NCI-H1417 treated with DMSO at 0.1 percent for 48 hours (cell line): ENCODE measurements at regions not wholly inside any gene's neighbourhood (a gene's known extent, or its start where the extent isn't known, plus 50 kb on each side); places are given as distances from the start of the nearest gene placed in this dataset.
A peak's percentile ranks its signal among the peaks of the same experiment; 100 is the strongest.
"Not testable (repeated sequence)": the region's sequence is repeated elsewhere in the genome, so short reads cannot be mapped to it uniquely, and the experiment has no call there.

Experiments
- DNase-seq: peaks from one replicate; lab custom pipeline; 2025; lab: John Stamatoyannopoulos, UW

GRCh38 chr12:17695495-17695894 is 394.5 kb downstream of the RERGL start:
- DNase-seq = no peak

DNA sequence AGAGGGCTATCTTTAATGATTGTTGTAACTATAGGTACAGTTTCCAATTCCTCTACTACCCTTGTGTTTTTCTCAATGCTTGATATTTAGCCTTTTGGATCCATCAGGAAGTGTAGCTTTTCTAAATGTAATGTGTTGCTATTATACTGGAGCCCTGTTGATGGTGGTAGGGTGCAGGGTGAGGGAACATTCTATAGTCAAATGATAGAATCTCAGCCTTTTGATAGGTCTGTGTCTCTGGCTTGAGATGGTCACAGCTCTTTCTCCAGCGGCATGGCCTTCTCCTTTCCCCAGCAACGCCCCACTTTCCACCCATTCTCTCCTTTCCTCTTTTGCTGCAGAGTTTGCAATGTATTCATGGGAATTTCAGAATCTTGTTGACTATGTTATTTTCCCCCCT is 398.6 kb downstream of the RERGL start:
- no peak for DNase-seq

- no peak for DNase-seq
Observed at GRCh38 chr12:17680220-17680619, 409.8 kb downstream of the RERGL start.

DNA sequence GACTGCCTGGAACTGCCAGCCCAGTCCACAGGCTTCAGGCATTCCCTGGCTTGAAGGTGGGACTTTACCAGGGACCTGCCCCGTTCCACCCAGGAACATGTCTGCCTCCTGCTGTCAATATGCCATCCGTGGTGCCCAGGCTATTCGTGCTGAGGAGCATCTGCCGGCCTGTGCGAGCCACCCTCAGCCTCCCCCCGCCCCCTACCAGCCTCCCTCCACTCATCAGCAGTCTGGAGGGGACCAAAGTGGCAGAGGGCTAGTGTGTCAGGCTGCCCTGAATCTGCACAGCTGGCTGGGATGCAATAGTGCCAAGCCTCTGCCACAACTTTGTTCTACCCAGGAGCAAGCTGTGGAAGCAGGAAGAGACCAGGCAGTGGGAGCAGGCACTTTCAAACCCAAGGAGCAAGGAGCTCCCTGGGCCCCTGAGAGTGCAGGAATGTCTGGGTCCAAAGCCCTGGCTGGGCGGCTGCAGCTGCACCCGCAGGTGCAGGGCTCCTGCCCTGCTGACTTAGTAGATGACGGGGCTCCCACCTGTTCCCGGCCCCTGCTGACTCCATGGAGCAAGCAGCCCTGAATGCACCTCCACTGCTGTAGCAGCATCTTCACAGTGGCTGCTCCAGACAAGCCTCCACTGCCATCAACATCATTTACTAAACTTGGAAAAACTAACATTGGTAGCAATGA is 423.2 kb downstream of the RERGL start:
- DNase-seq = no peak

- DNase-seq = no peak
Observed at GRCh38 chr12:17665839-17666238, 424.2 kb downstream of the RERGL start.

GRCh38 chr12:17661250-17661649 is 428.7 kb downstream of the RERGL start:
- DNase-seq = no peak

GRCh38 chr12:17652436-17652835 is 437.6 kb downstream of the RERGL start:
- DNase-seq = no peak

GRCh38 chr12:17642340-17642650 is 447.7 kb downstream of the RERGL start:
- no peak for DNase-seq

DNA sequence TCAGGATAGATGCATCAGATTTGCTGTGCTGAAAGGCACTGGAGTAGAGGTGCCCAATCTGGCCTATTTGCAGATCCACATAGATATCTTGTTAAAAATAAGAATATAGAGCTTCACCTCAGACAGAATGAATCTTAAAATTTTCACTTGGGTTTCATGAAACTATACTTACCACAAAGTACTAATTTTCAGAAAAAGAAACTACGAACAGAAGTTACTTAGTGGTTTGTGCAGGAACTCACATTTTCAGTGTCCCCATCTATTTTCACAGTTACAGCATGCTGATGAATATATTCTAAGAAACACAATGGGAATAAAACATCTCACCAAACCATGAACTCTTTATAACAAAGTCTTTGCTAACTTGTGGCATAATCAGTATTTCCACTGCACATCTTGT is 449.4 kb downstream of the RERGL start:
- DNase-seq = no peak

DNA sequence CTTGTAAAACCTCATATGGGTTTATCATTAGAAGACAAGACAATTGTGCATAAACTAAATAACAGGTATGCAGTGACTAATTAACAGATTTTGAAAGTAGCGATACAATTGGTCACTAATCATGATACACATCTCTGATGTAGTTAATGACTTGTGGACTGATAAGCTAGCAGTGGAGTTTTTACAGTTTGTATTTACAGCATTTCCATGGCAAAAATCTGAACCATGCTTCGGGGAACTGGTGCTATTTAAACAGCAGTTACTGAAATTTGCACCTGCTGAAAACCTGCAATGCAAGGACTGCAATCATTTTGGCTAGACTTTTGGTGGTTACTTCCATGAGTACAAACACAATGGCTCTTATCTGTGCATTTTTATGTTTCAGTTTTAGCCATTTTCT is 471.2 kb downstream of the RERGL start:
- no peak for DNase-seq

DNA sequence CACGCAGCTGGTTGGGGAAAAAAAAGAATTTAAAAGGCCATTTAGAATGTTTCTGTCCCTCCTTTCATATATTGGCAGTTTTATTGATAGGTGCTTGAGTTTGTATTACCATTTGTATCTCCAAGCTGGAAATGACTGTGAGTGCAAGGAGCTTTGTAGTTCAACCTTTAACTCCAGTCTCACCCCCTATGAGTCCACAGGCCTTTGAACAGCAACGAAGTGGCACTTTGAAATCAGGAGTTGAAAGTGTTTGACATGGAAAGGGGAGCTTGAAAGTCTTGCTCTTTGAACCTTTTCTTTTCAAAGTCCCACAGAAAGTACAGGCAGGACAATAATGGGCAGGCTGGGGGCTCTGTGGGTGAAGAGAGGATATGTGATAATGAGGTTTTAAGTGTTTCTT is 480.3 kb downstream of the RERGL start:
- DNase-seq = no peak

DNA sequence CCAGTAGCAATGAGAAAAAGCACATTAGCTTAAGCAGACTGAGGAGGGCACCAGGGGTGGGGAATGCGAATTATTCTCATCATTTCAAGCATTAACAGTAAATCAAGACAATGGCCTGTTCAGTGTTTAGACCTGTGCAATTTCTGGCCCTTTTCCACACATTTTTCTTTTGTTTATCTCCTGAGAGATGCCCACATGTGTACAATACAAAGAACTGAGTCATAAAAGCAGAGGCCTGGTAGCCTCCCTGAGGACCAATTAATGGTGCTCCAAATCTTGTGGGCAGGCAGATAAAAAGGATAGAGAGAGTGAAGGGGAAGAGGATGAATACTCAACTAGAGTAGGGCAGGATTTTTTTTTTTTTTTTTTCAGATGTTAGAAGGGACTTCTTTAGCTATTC is 480.8 kb downstream of the RERGL start:
- no peak for DNase-seq

GRCh38 chr12:17595111-17595510 is 494.9 kb downstream of the RERGL start:
- no peak for DNase-seq

DNA sequence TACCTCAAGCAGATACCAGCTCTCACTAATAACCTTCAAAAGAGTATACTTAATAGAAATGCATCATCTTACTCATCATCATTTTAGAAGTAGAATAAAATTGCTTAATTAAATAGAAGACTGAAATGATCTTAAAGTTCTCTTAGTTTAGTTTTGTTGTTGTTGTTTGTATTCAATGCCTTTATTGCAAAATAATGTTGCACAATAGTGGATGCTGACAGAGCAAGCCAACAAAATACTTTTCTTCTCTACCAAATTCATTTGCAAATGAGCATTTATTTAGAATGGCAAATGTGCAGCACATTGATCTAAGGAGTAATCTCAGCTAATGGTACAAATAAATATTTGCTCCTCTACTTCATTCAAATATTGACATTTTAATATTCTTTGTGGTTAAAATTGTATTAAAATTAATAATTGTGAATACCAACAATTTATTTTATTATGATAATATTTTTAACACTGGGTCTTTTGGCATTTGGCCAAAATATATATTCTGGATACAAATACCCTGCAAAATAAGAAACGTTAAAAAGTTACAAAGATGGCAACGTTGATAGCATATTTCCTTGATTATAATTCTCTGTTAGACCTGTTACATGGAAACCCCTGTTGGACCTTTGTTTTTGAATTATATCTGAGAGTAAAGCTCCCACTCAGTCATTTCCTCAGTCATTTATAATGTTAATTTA is 496.1 kb downstream of the RERGL start:
- no peak for DNase-seq

DNA sequence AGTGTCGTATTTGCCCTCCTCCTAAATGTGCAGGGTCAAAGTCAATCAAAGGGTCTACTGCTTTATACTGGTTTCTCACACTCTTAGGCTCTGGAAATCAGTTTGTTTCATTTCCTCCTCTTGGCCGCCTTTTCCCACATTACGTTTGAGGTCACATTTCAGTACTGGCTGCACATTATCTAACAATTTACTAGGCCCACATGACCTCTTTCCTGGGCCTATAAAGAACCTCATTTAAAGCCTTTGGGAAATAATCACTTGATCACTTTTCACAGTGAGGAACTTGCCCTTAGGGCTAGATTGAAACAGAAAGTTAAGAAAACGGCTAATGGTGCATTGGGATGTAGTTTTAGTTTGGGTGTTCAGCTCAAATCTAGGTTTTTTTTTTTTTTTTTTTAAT is 497.5 kb downstream of the RERGL start:
- no peak for DNase-seq

GRCh38 chr12:17591005-17591681 is 498.9 kb downstream of the RERGL start:
- no peak for DNase-seq

GRCh38 chr12:17588968-17589367 is 501.0 kb downstream of the RERGL start:
- DNase-seq = no peak

DNA sequence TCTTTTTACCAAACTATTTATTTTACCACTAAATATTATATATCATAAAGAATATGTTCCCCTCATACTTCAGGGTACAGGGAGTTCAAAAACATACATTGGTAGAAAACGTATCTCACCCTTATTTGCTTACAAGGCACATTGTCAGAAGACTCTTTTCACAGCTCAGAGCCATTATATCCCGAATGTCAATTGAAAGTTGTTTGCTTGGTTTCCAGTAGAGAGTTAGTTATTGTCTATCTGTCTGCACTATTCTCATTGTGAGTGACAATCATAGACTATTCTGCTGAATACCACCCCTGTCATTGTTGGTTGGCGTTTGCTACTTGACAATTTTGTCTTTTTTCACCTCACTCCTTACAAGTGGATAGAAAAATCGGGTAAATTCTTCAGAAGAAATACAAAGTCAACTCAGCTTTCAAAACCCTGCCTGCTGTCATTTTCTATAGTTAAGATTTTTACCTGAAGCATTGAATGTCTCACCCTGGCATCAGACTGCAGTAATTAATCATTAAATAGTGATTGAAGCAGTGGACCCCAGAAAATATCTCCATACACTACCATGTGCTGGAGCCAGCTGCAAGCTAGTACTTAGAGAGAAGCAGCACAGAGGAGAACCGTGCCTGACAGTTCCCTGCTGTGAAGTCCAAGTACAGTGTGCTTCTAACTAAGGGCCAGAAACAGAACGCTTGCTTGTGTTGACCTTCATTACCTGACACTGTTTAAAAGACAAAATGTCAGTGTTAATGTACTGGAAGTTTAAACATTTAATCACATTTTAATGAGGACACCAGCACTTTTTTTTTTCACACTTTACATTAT is 510.6 kb downstream of the RERGL start:
- peak; percentile 27 for DNase-seq

GRCh38 chr12:17577405-17577804 is 512.6 kb downstream of the RERGL start:
- no peak for DNase-seq

DNA sequence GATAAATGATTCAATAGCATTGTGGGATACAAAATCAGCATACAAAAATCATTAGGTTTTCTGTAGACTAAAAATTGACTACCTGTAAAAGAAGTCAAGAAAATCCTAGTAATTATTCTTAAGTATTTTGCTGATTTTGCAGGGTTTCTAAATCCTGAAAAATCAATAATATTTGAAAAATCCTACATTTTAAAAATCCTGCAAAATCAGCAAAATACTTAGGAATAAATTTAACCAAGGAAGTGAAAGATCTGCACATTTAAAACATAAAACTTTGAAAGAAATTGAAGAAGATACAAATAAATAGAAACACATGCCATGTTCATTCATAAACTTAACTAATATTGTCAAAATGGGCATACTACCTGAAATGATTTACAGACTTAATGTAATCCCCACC is 517.7 kb downstream of the RERGL start:
- DNase-seq = no peak

GRCh38 chr12:17571047-17571446 is 518.9 kb downstream of the RERGL start:
- no peak for DNase-seq

- not testable (repeated sequence) for DNase-seq
Observed at GRCh38 chr12:17564630-17565029, 525.4 kb downstream of the RERGL start.

DNA sequence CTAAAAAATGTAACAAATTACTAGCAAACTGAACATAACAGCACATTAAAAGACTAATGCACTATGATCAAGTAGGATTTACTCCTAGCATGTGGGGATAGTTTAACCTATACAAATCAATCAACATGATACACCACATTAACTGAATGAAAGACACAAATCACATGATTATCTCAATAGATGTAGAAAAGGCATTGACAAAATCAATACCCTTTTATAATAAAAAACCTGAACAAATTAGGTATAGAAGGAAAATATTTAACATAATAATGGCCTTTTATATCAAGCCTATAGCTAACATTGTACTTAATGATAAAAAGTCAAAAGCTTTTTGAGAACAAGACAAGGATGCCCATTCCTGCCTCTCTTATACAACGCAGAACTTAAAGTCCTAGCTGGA is 540.0 kb downstream of the RERGL start:
- DNase-seq = no peak
